GM18517 (cell line): ENCODE measurements at regions not wholly inside any gene's neighbourhood (a gene's known extent, or its start where the extent isn't known, plus 50 kb on each side); places are given as distances from the start of the nearest gene placed in this dataset.

Source experiments
- ATAC-seq: cut with Tn5 transposase; IDR thresholded peaks from one replicate; pipeline ENCODE4 v1.9.1; 2021; ENCODE audit warnings: mild to moderate bottlenecking, moderate library complexity; ENCODE audit not compliant: unreplicated experiment

GRCh38 chr10:111493024-111493625, 416.3 kb downstream of the ADRA2A start:
- ATAC-seq = no peak

GRCh38 chr10:111498560-111498959, 421.7 kb downstream of the ADRA2A start:
- ATAC-seq = no peak

- ATAC-seq = no peak
These were observed 427.5 kb downstream of the ADRA2A start for GRCh38 chr10:111504376-111504775.

- ATAC-seq = no peak
These were observed 429.6 kb downstream of the ADRA2A start for GRCh38 chr10:111506266-111507034.

- no peak for ATAC-seq
These were observed 434.9 kb downstream of the ADRA2A start for GRCh38 chr10:111511751-111512150.

- no peak for ATAC-seq
These were observed 438.4 kb downstream of the ADRA2A start for GRCh38 chr10:111515264-111515663.

- ATAC-seq = no peak
These were observed 438.9 kb downstream of the ADRA2A start for GRCh38 chr10:111515706-111516105.

GRCh38 chr10:111516144-111516543, 439.3 kb downstream of the ADRA2A start:
- ATAC-seq = no peak

- no peak for ATAC-seq
These were observed 445.3 kb downstream of the ADRA2A start for GRCh38 chr10:111522141-111522540.

GRCh38 chr10:111522551-111522950, 445.7 kb downstream of the ADRA2A start:
- no peak for ATAC-seq

GRCh38 chr10:111523016-111523415, 446.2 kb downstream of the ADRA2A start:
- no peak for ATAC-seq

GRCh38 chr10:111524134-111524533, 447.3 kb downstream of the ADRA2A start:
- no peak for ATAC-seq

GRCh38 chr10:111525696-111526095, 448.9 kb downstream of the ADRA2A start:
- no peak for ATAC-seq

GRCh38 chr10:111531690-111532089, 454.9 kb downstream of the ADRA2A start:
- ATAC-seq = no peak

- no peak for ATAC-seq
These were observed 455.3 kb downstream of the ADRA2A start for GRCh38 chr10:111532139-111532538.

GRCh38 chr10:111539246-111539645, 462.4 kb downstream of the ADRA2A start:
- ATAC-seq = no peak

- no peak for ATAC-seq
These were observed 467.0 kb downstream of the ADRA2A start for GRCh38 chr10:111543854-111544253.

- ATAC-seq = no peak
These were observed 469.2 kb downstream of the ADRA2A start for GRCh38 chr10:111545861-111546605.

- no peak for ATAC-seq
These were observed 471.4 kb downstream of the ADRA2A start for GRCh38 chr10:111548084-111548726.

GRCh38 chr10:111551001-111551400, 474.2 kb downstream of the ADRA2A start:
- no peak for ATAC-seq

GRCh38 chr10:111556666-111557065, 479.8 kb downstream of the ADRA2A start:
- ATAC-seq = no peak
